ENCODE measurements at regions not wholly inside any gene's neighbourhood (a gene's known extent, or its start where the extent isn't known, plus 50 kb on each side); places are given as distances from the start of the nearest gene placed in this dataset.

- no peak for TF ChIP-seq CTCF (IDR thresholded peaks at IDR 0.05; ENCODE audit: unreplicated experiment)
- Mint-ChIP-seq H3K36me3 (ENCODE audit: insufficient read depth, unreplicated experiment) (no peaks in the 10 kb centered on the region), H3K9me3 (ENCODE audit: low read depth, unreplicated experiment) (no peaks in the 10 kb centered on the region), H3K27ac (ENCODE audit: unreplicated experiment) (no peak overlapping the region), H3K27me3 (ENCODE audit: unreplicated experiment) (peaks cover 79% of the 10 kb centered on the region), H3K4me3 (ENCODE audit: low read depth, unreplicated experiment) (no peak overlapping the region), H3K4me1 (ENCODE audit: low read depth, unreplicated experiment) (no peaks in the 10 kb centered on the region)
- no peak for DNase-seq
- BruUV-seq (replicated peaks), result no TSS peak
- CTCF ChIA-PET, result no interaction called here
- intact Hi-C loops (cut with micrococcal nuclease; ENCODE audit: unreplicated experiment), result no loop called here
Measured at GRCh38 chr10:131436458-131436857, 124.9 kb upstream of the TCERG1L start.

- no peak for DNase-seq
- intact Hi-C loops (cut with micrococcal nuclease; ENCODE audit: unreplicated experiment), result no loop called here
- Mint-ChIP-seq H3K4me1 (ENCODE audit: low read depth, unreplicated experiment) (no peaks in the 10 kb centered on the region), H3K27ac (ENCODE audit: unreplicated experiment) (no peak overlapping the region), H3K27me3 (ENCODE audit: unreplicated experiment) (peaks cover 79% of the 10 kb centered on the region), H3K9me3 (ENCODE audit: low read depth, unreplicated experiment) (no peaks in the 10 kb centered on the region), H3K36me3 (ENCODE audit: insufficient read depth, unreplicated experiment) (no peaks in the 10 kb centered on the region), H3K4me3 (ENCODE audit: low read depth, unreplicated experiment) (no peak overlapping the region)
- TF ChIP-seq CTCF (IDR thresholded peaks at IDR 0.05; ENCODE audit: unreplicated experiment), result no peak
- BruUV-seq (replicated peaks), result no TSS peak
- CTCF ChIA-PET, result no interaction called here
Measured at GRCh38 chr10:131437556-131438475, 126.3 kb upstream of the TCERG1L start.

- intact Hi-C loops (cut with micrococcal nuclease; ENCODE audit: unreplicated experiment), result no loop called here
- Mint-ChIP-seq H3K27me3 (ENCODE audit: unreplicated experiment) (peaks cover 70% of the 10 kb centered on the region), H3K4me1 (ENCODE audit: low read depth, unreplicated experiment) (no peaks in the 10 kb centered on the region), H3K9me3 (ENCODE audit: low read depth, unreplicated experiment) (no peaks in the 10 kb centered on the region), H3K27ac (ENCODE audit: unreplicated experiment) (no peak overlapping the region), H3K36me3 (ENCODE audit: insufficient read depth, unreplicated experiment) (no peaks in the 10 kb centered on the region), H3K4me3 (ENCODE audit: low read depth, unreplicated experiment) (no peak overlapping the region)
- no peak for TF ChIP-seq CTCF (IDR thresholded peaks at IDR 0.05; ENCODE audit: unreplicated experiment)
- CTCF ChIA-PET, result no interaction called here
- BruUV-seq (replicated peaks), result no TSS peak
- DNase-seq, result no peak
Measured at GRCh38 chr10:131438665-131439064, 127.1 kb upstream of the TCERG1L start.

GRCh38 chr10:131439705-131440104 lies 128.2 kb upstream of the TCERG1L start:
- DNase-seq, result no peak
- Mint-ChIP-seq H3K36me3 (ENCODE audit: insufficient read depth, unreplicated experiment) (no peaks in the 10 kb centered on the region), H3K9me3 (ENCODE audit: low read depth, unreplicated experiment) (no peaks in the 10 kb centered on the region), H3K27me3 (ENCODE audit: unreplicated experiment) (peaks cover 65% of the 10 kb centered on the region), H3K4me3 (ENCODE audit: low read depth, unreplicated experiment) (no peak overlapping the region), H3K4me1 (ENCODE audit: low read depth, unreplicated experiment) (no peaks in the 10 kb centered on the region), H3K27ac (ENCODE audit: unreplicated experiment) (no peak overlapping the region)
- CTCF ChIA-PET, result interaction anchor here (0.7 kb wide), 1 partner anchor 14 kb away, joined by 3 read pairs; no protein-coding TSS in a partner anchor
- intact Hi-C loops (cut with micrococcal nuclease; ENCODE audit: unreplicated experiment), result no loop called here
- BruUV-seq (replicated peaks), result no TSS peak
- no peak for TF ChIP-seq CTCF (IDR thresholded peaks at IDR 0.05; ENCODE audit: unreplicated experiment)

All from Calu3 (cell line).